Panc1 (cell line): ENCODE measurements at regions not wholly inside any gene's neighbourhood (a gene's known extent, or its start where the extent isn't known, plus 50 kb on each side); places are given as distances from the start of the nearest gene placed in this dataset.

ENCODE experiments used
- ATAC-seq: fragments of 200-7000 bp; cut with Tn5 transposase; 2 replicates; pipeline ENCODE4 v1.9.1; 2020; ENCODE audit warnings: mild to moderate bottlenecking, moderate library complexity
- BruUV-seq: library from RNA; stranded (reverse); fragments of 400-500 nt; replicated peaks from 2 replicates; lab custom pipeline; 2021; lab: Mats Ljungman, UMichigan
- CTCF ChIA-PET: fragments of 300-600 bp; sonication (Branson Sonifier 250); formaldehyde crosslinking; loops from one replicate; lab custom pipeline; 2022; ENCODE audit warnings: antibody characterized with exemption; lab: Charles Lee
- POLR2A ChIA-PET: fragments of 300-600 bp; sonication (Branson Sonifier 250); formaldehyde crosslinking; loops from one replicate; lab custom pipeline; 2022; ENCODE audit warnings: antibody characterized with exemption; lab: Charles Lee
- DNase-seq: peaks from one replicate; pipeline ENCODE4 v3.0.0-alpha.2; 2010; ENCODE audit warnings: low read depth, low spot score
- H3K27ac ChIP-seq: 2 replicates; pipeline ENCODE4 v1.5.1; 2011; ENCODE audit warnings: mild to moderate bottlenecking, low read length, inconsistent platforms
- H3K27me3 ChIP-seq: fragments of 200-500 bp; sonication (Bioruptor generic); 2 replicates; pipeline ENCODE4 v1.6.0; 2014; ENCODE audit warnings: low read length, inconsistent platforms; ENCODE audit not compliant: control insufficient read depth, insufficient read depth
- H3K36me3 ChIP-seq: fragments of 200-500 bp; sonication (Bioruptor generic); 2 replicates; pipeline ENCODE4 v1.5.1; 2014; ENCODE audit warnings: inconsistent platforms, mild to moderate bottlenecking, low read length, moderate library complexity; ENCODE audit not compliant: control insufficient read depth, insufficient read depth
- H3K4me1 ChIP-seq: 2 replicates; pipeline ENCODE4 v1.5.1; 2011; ENCODE audit warnings: inconsistent platforms, mild to moderate bottlenecking, low read length, moderate library complexity; ENCODE audit not compliant: control insufficient read depth, insufficient read depth
- H3K4me3 ChIP-seq, 2 experiments: 2 replicates each; pipeline ENCODE4 v1.5.1; 2011 to 2012; ENCODE audit warnings: low read depth in 2 of 2, low read length in 2 of 2, mild to moderate bottlenecking in 2 of 2, inconsistent platforms in 1 of 2, moderate library complexity in 1 of 2
- H3K9me3 ChIP-seq: fragments of 200-500 bp; sonication (Bioruptor generic); 2 replicates; pipeline ENCODE4 v1.5.1; 2014; ENCODE audit warnings: low read depth, mild to moderate bottlenecking, inconsistent platforms, low read length, moderate library complexity; ENCODE audit not compliant: control insufficient read depth, insufficient read depth
- POLR2AphosphoS5 ChIP-seq: IDR thresholded peaks from 2 replicates; pipeline ENCODE4 v1.6.1; 2012; ENCODE audit warnings: mild to moderate bottlenecking, low read depth, low read length, moderate library complexity
- SIN3A ChIP-seq: IDR thresholded peaks from 2 replicates; pipeline ENCODE4 v1.6.1; 2012; ENCODE audit warnings: low read depth, mild to moderate bottlenecking, low read length, moderate library complexity, borderline replicate concordance; ENCODE audit not compliant: insufficient read depth
- TCF7L2 ChIP-seq: IDR thresholded peaks from 2 replicates; pipeline ENCODE4 v1.6.1; 2011; ENCODE audit warnings: mild to moderate bottlenecking, low read depth, low read length, inconsistent platforms
- in situ Hi-C: cut with HindIII; loops from 2 replicates; pipeline ENCODE4 v1.10.0; 2016; ENCODE audit warnings: low sequenced_read_pairs, low pct_unique_long_range_greater_than_20kb
- intact Hi-C: fragments of 100-400 bp; cut with micrococcal nuclease; formaldehyde crosslinking; loops from one replicate; pipeline ENCODE4 v1.10.0; 2022; ENCODE audit not compliant: unreplicated experiment
- TF ChIP-seq, protein P1 (sequence below): fragments of 450-650 bp; IDR thresholded peaks from 2 replicates; pipeline ENCODE4 v1.5.1; 2017; ENCODE audit warnings: mild to moderate bottlenecking
- TF ChIP-seq, protein P2 (sequence below), 2 experiments: IDR thresholded peaks; 2 replicates each; pipeline ENCODE4 v1.6.1; 2011 to 2012; ENCODE audit warnings: low read depth in 2 of 2, control low read depth in 1 of 2, low read length in 1 of 2, mild to moderate bottlenecking in 1 of 2, moderate library complexity in 1 of 2; ENCODE audit not compliant: insufficient read depth in 1 of 2

DNA sequence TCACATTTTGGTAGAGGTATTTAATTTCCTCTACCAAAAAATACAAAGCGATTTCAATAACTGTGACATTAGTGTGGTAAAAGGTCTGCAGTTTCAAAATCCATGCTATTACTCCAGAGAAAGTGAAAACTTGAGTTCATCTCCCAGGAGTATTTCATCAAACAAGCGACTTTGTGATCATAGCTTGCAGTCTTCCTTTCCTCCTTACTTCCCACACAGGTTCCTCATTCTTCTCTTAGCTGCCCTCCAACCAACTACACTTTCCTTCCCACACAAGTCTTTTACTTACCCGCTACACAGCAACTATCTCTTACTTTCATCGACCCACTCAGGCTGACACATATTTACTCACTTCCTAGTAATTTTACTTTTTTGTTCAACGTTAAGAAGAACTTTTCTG is 413.4 kb upstream of the USP15 start:
- ATAC-seq, result no peak
- ChIA-PET CTCF (no interaction called here), POLR2A (no interaction called here)
- in situ Hi-C loops, result no loop called here
- DNase-seq, result no peak
- no peaks in the 10 kb centered on the region for H3K36me3 ChIP-seq
- no peak overlapping the region for H3K4me3 ChIP-seq
- no peaks in the 10 kb centered on the region for H3K27me3 ChIP-seq
- intact Hi-C loops, result no loop called here
- no peak overlapping the region for H3K27ac ChIP-seq
- TF ChIP-seq POLR2AphosphoS5, result no peak
- no peak for TF ChIP-seq TCF7L2
- TF ChIP-seq, protein P1, sequence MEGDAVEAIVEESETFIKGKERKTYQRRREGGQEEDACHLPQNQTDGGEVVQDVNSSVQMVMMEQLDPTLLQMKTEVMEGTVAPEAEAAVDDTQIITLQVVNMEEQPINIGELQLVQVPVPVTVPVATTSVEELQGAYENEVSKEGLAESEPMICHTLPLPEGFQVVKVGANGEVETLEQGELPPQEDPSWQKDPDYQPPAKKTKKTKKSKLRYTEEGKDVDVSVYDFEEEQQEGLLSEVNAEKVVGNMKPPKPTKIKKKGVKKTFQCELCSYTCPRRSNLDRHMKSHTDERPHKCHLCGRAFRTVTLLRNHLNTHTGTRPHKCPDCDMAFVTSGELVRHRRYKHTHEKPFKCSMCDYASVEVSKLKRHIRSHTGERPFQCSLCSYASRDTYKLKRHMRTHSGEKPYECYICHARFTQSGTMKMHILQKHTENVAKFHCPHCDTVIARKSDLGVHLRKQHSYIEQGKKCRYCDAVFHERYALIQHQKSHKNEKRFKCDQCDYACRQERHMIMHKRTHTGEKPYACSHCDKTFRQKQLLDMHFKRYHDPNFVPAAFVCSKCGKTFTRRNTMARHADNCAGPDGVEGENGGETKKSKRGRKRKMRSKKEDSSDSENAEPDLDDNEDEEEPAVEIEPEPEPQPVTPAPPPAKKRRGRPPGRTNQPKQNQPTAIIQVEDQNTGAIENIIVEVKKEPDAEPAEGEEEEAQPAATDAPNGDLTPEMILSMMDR, result no peak
- TF ChIP-seq, protein P2, sequence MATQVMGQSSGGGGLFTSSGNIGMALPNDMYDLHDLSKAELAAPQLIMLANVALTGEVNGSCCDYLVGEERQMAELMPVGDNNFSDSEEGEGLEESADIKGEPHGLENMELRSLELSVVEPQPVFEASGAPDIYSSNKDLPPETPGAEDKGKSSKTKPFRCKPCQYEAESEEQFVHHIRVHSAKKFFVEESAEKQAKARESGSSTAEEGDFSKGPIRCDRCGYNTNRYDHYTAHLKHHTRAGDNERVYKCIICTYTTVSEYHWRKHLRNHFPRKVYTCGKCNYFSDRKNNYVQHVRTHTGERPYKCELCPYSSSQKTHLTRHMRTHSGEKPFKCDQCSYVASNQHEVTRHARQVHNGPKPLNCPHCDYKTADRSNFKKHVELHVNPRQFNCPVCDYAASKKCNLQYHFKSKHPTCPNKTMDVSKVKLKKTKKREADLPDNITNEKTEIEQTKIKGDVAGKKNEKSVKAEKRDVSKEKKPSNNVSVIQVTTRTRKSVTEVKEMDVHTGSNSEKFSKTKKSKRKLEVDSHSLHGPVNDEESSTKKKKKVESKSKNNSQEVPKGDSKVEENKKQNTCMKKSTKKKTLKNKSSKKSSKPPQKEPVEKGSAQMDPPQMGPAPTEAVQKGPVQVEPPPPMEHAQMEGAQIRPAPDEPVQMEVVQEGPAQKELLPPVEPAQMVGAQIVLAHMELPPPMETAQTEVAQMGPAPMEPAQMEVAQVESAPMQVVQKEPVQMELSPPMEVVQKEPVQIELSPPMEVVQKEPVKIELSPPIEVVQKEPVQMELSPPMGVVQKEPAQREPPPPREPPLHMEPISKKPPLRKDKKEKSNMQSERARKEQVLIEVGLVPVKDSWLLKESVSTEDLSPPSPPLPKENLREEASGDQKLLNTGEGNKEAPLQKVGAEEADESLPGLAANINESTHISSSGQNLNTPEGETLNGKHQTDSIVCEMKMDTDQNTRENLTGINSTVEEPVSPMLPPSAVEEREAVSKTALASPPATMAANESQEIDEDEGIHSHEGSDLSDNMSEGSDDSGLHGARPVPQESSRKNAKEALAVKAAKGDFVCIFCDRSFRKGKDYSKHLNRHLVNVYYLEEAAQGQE (IDR thresholded peaks at IDR 0.05; ENCODE audit: insufficient read depth in 1 of 2, low read depth in 2 of 2, low read length in 1 of 2), result no peak
- TF ChIP-seq SIN3A, result no peak
- H3K9me3 ChIP-seq, result no peaks in the 10 kb centered on the region
- no TSS peak for BruUV-seq
- H3K4me1 ChIP-seq, result no peaks in the 10 kb centered on the region

DNA sequence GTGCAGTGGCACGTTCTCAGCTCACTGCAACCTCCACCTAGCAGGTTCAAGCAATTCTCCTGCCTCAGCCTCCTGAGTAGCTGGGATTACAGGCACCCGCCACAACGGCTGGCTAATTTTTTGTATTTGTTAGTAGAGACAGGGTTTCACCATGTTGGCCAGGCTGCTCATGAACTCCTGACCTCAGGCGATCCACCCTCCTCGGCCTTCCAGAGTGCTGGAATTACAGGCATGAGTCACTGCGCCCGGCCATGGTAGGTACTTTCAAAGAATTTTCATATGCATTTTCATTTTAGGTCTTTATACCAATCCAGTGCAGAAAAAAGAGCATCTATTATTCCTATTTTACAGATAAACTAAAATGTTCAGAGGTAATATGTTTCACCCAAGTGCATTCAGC is 411.3 kb upstream of the USP15 start:
- POLR2A ChIA-PET, result interaction anchor here (0.7 kb wide), 1 partner anchor 55 kb away, joined by 4 read pairs; no protein-coding TSS in a partner anchor
- Histone ChIP-seq H3K27me3 (no peaks in the 10 kb centered on the region), H3K27ac (no peak overlapping the region), H3K4me1 (no peaks in the 10 kb centered on the region), H3K4me3 (no peak overlapping the region), H3K9me3 (no peaks in the 10 kb centered on the region), H3K36me3 (no peaks in the 10 kb centered on the region)
- no TSS peak for BruUV-seq
- DNase-seq, result no peak
- intact Hi-C loops, result no loop called here
- TF ChIP-seq TCF7L2 (no peak), POLR2AphosphoS5 (no peak), SIN3A (no peak)
- TF ChIP-seq, protein P1, result no peak
- TF ChIP-seq, protein P2 (IDR thresholded peaks at IDR 0.05; ENCODE audit: insufficient read depth in 1 of 2, low read depth in 2 of 2, low read length in 1 of 2), result no peak
- no peak for ATAC-seq
- in situ Hi-C loops, result no loop called here
- CTCF ChIA-PET, result no interaction called here
